GM12878 (cell line): ENCODE measurements at regions not wholly inside any gene's neighbourhood (a gene's known extent, or its start where the extent isn't known, plus 50 kb on each side); places are given as distances from the start of the nearest gene placed in this dataset.

Experiments used
- ATAC-seq: fragments of 200-7000 bp; cut with Tn5 transposase; 3 replicates; pipeline ENCODE4 v1.9.1; 2020; ENCODE audit warnings: mild to moderate bottlenecking, moderate library complexity
- BruUV-seq: library from RNA; stranded (reverse); fragments of 400-500 nt; replicated peaks from 2 replicates; lab custom pipeline; 2021; lab: Mats Ljungman, UMichigan
- CTCF ChIA-PET: fragments of 300-600 bp; sonication (Branson Sonifier 250); formaldehyde crosslinking; extraction: SDS; loops from one replicate; lab custom pipeline; 2021; ENCODE audit warnings: inconsistent platforms; lab: Yijun Ruan, JAX
- POLR2A ChIA-PET: fragments of 350-600 bp; formaldehyde crosslinking; extraction: SDS; loops from one replicate; lab custom pipeline; 2021; ENCODE audit warnings: inconsistent platforms; lab: Charles Lee
- RAD21 ChIA-PET: fragments of 300-600 bp; sonication (Branson Sonifier 250); formaldehyde crosslinking; loops from one replicate; lab custom pipeline; 2023; ENCODE audit warnings: antibody characterized with exemption; ENCODE audit not compliant: unreplicated experiment; lab: Charles Lee
- SMC1A ChIA-PET: fragments of 300-600 bp; sonication (Branson Sonifier 250); formaldehyde crosslinking; loops from one replicate; lab custom pipeline; 2023; ENCODE audit not compliant: unreplicated experiment, uncharacterized antibody; lab: Charles Lee
- DNase-seq: peaks from one replicate; pipeline ENCODE4 v3.0.0-alpha.2; 2011; ENCODE audit warnings: low read depth, low spot score
- FAIRE-seq: peaks from 3 replicates; lab custom pipeline; 2011; peaks lifted over from hg19 to GRCh38; lab: Jason Lieb, UNC
- H2AFZ ChIP-seq: 2 replicates; pipeline ENCODE4 v1.6.0; 2011; ENCODE audit warnings: low read depth, low read length, control low read depth; ENCODE audit not compliant: control insufficient read depth
- H3K27ac ChIP-seq: 2 replicates; pipeline ENCODE4 v1.5.1; 2011; ENCODE audit warnings: control low read depth; ENCODE audit not compliant: control insufficient read depth, insufficient read depth
- H3K27me3 ChIP-seq, 2 experiments: replicated peaks in 1 of 2; 2 replicates each; pipeline versions ENCODE4 v1.6.0 to v1.6.1; 2011; ENCODE audit warnings: low read length in 1 of 2; ENCODE audit not compliant: control insufficient read depth in 2 of 2, insufficient read depth in 2 of 2
- H3K36me3 ChIP-seq, 2 experiments: 2 replicates each; pipeline ENCODE4 v1.5.1; 2011; ENCODE audit warnings: low read length in 1 of 2; ENCODE audit not compliant: control insufficient read depth in 2 of 2, insufficient read depth in 2 of 2
- H3K4me1 ChIP-seq: 2 replicates; pipeline ENCODE4 v1.6.1; 2011; ENCODE audit warnings: mild to moderate bottlenecking, low read length, moderate library complexity, mixed read lengths; ENCODE audit not compliant: control insufficient read depth, insufficient read depth
- H3K4me2 ChIP-seq: 2 replicates; pipeline ENCODE4 v1.6.0; 2011; ENCODE audit warnings: control low read depth; ENCODE audit not compliant: control insufficient read depth, insufficient read depth
- H3K4me3 ChIP-seq: fragments of 200-600 bp; sonication (generic); 2 replicates; pipeline ENCODE4 v1.5.1; 2016
- H3K79me2 ChIP-seq: 2 replicates; pipeline ENCODE4 v1.6.0; 2011; ENCODE audit warnings: low read length; ENCODE audit not compliant: control insufficient read depth, insufficient read depth
- H3K9ac ChIP-seq: 2 replicates; pipeline ENCODE4 v1.8.0; 2011; ENCODE audit warnings: low read length, control low read depth, mixed read lengths; ENCODE audit not compliant: control insufficient read depth, insufficient read depth
- H3K9me3 ChIP-seq: replicated peaks from 3 replicates; pipeline ENCODE4 v1.5.1; 2011; ENCODE audit warnings: mild to moderate bottlenecking, low read length; ENCODE audit not compliant: control insufficient read depth, insufficient read depth
- H4K20me1 ChIP-seq: 2 replicates; pipeline ENCODE4 v1.6.0; 2011; ENCODE audit not compliant: control insufficient read depth, insufficient read depth
- BACH1 ChIP-seq: fragments of 450-650 bp; IDR thresholded peaks from 2 replicates; pipeline ENCODE4 v1.6.1; 2017; ENCODE audit warnings: mild to moderate bottlenecking, borderline replicate concordance
- BCL11A ChIP-seq: IDR thresholded peaks from 2 replicates; pipeline ENCODE4 v1.6.1; 2011; ENCODE audit warnings: low read depth, low read length
- CBFB ChIP-seq: IDR thresholded peaks from 2 replicates; pipeline ENCODE4 v1.6.1; 2016; ENCODE audit warnings: antibody characterized with exemption, low read depth
- CBX5 ChIP-seq: sonication (generic); IDR thresholded peaks from 2 replicates; pipeline ENCODE4 v1.6.1; 2016; ENCODE audit warnings: low read depth, moderate library complexity, mild to moderate bottlenecking, inconsistent platforms
- HDGF ChIP-seq: fragments of 450-650 bp; IDR thresholded peaks from 2 replicates; pipeline ENCODE4 v1.6.1; 2016; ENCODE audit warnings: antibody characterized with exemption
- JUNB ChIP-seq: IDR thresholded peaks from 2 replicates; pipeline ENCODE4 v1.6.1; 2016; ENCODE audit warnings: antibody characterized with exemption, mild to moderate bottlenecking
- NFYB ChIP-seq: IDR thresholded peaks from 2 replicates; pipeline ENCODE4 v1.6.1; 2011; ENCODE audit warnings: low read depth, mild to moderate bottlenecking, low read length, improper control_type of control experiment, moderate library complexity; ENCODE audit not compliant: insufficient read depth
- RBBP5 ChIP-seq: fragments of 200-600 bp; sonication (generic); conservative IDR thresholded peaks from 2 replicates; pipeline ENCODE4 v1.6.1; 2016
- SMAD1 ChIP-seq: fragments of 450-650 bp; IDR thresholded peaks from 2 replicates; pipeline ENCODE4 v1.6.1; 2018; ENCODE audit warnings: mild to moderate bottlenecking, low read depth; ENCODE audit not compliant: partially characterized antibody
- TCF3 ChIP-seq: IDR thresholded peaks from 2 replicates; pipeline ENCODE4 v1.6.1; 2012; ENCODE audit warnings: low read depth, mild to moderate bottlenecking, low read length, borderline replicate concordance; ENCODE audit not compliant: insufficient read depth
- YY1 ChIP-seq: IDR thresholded peaks from 2 replicates; pipeline ENCODE4 v1.6.1; 2011; ENCODE audit warnings: low read depth, mild to moderate bottlenecking, low read length
- ZNF274 ChIP-seq: IDR thresholded peaks from one replicate; pipeline ENCODE4 v1.8.0; 2011; ENCODE audit not compliant: insufficient read length, insufficient read depth
- ZNF622 ChIP-seq: fragments of 450-650 bp; IDR thresholded peaks from 2 replicates; pipeline ENCODE4 v1.6.1; 2017; ENCODE audit warnings: mild to moderate bottlenecking, inconsistent platforms
- WGBS: methylation state at CpG from one replicate; pipeline ENCODE4 v1.1.6; 2016; ENCODE audit warnings: low lambda C conversion rate; ENCODE audit not compliant: insufficient replicate concordance, insufficient coverage; ENCODE audit errors: missing lambda C conversion rate; 5-methylcytosine and 5-hydroxymethylcytosine counted together
- in situ Hi-C: fragments of 300-500 bp; cut with MboI; formaldehyde crosslinking; loops from 9 replicates; pipeline ENCODE4 v1.14.3; 2018; ENCODE audit warnings: mixed read lengths
- intact Hi-C: fragments of 100-400 bp; cut with micrococcal nuclease; formaldehyde crosslinking; loops from one replicate; pipeline ENCODE4 v1.14.2; 2022; ENCODE audit not compliant: unreplicated experiment
- TF ChIP-seq, protein P1 (sequence below): IDR thresholded peaks from 2 replicates; pipeline ENCODE4 v1.6.1; 2012; ENCODE audit warnings: mild to moderate bottlenecking, low read depth, low read length
- TF ChIP-seq, protein P2 (sequence below): fragments of 450-650 bp; conservative IDR thresholded peaks from 2 replicates; pipeline ENCODE4 v1.6.1; 2017; ENCODE audit warnings: mild to moderate bottlenecking, moderate library complexity

DNA sequence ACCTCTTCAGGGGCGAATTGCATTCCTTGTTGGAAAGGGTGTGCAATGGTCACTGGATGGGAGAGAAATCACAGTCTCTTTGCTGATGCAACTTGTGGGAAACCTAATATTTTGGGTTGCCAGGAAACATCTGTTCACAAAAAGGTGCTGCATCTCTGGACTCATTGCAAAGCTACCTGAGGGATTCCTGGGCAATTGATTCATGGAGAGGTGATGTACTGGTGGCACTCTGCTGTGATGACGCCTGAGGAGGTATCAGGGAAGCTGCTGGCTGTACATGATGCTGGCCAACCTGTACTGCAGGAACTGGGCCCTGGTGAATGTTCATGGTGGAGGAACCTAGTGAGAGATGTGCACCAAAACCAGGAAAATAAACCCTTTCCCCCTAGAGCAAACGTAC is 516.0 kb upstream of the SPHKAP start:
- Histone ChIP-seq H3K4me1 (no peaks in the 10 kb centered on the region), H2AFZ (no peak overlapping the region), H3K27me3 (no peaks in the 10 kb centered on the region), H4K20me1 (no peaks in the 10 kb centered on the region), H3K4me2 (no peak overlapping the region), H3K4me3 (no peak overlapping the region), H3K27ac (no peak overlapping the region), H3K9ac (no peak overlapping the region), H3K9me3 (no peaks in the 10 kb centered on the region), H3K36me3 (no peaks in the 10 kb centered on the region), H3K79me2 (no peaks in the 10 kb centered on the region)
- CTCF ChIA-PET: no interaction called here
- POLR2A ChIA-PET: no interaction called here
- SMC1A ChIA-PET: no interaction called here
- FAIRE-seq (no peak), ATAC-seq (no peak), DNase-seq (no peak)
- WGBS: 8% methylated on average over 3 of the region's 3 CpGs
- intact Hi-C loops: no loop called here
- in situ Hi-C loops: no loop called here
- BruUV-seq: no TSS peak
- no peak for TF ChIP-seq SMAD1
- TF ChIP-seq YY1: no peak
- TF ChIP-seq HDGF: no peak
- no peak for TF ChIP-seq ZNF274
- no peak for TF ChIP-seq TCF3
- no peak for TF ChIP-seq CBFB
- RAD21 ChIA-PET: no interaction called here

DNA sequence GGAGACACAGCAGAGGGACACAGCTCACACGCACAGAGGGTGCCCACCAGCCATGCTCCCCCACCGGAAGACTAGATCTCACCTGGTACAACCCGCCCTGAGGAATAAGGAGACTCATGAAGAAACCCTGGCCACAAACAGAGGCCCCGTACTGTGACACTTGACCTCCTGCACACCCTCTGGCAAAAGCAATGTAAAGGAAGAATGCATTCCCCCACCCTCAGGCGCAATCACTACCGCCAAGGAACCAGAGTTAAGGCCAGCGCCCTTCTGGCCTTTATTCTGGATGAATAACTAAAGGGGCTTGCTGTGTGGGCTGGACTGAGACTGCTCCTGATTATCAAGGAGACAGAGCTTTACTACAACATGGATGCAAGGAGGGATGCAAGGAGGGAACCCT is 509.2 kb upstream of the SPHKAP start:
- no peaks in the 10 kb centered on the region for H3K79me2 ChIP-seq
- H3K27ac ChIP-seq: no peak overlapping the region
- no peaks in the 10 kb centered on the region for H3K9me3 ChIP-seq
- no TSS peak for BruUV-seq
- ChIA-PET CTCF (no interaction called here), POLR2A (no interaction called here), RAD21 (no interaction called here), SMC1A (no interaction called here)
- H3K4me3 ChIP-seq: no peak overlapping the region
- DNase-seq: no peak
- no peak overlapping the region for H2AFZ ChIP-seq
- in situ Hi-C loops (no loop called here), intact Hi-C loops (no loop called here)
- TF ChIP-seq JUNB (no peak), BACH1 (no peak), CBX5 (no peak), ZNF622 (no peak), NFYB (no peak), BCL11A (no peak), RBBP5 (no peak), CBFB (no peak)
- TF ChIP-seq, protein P1, sequence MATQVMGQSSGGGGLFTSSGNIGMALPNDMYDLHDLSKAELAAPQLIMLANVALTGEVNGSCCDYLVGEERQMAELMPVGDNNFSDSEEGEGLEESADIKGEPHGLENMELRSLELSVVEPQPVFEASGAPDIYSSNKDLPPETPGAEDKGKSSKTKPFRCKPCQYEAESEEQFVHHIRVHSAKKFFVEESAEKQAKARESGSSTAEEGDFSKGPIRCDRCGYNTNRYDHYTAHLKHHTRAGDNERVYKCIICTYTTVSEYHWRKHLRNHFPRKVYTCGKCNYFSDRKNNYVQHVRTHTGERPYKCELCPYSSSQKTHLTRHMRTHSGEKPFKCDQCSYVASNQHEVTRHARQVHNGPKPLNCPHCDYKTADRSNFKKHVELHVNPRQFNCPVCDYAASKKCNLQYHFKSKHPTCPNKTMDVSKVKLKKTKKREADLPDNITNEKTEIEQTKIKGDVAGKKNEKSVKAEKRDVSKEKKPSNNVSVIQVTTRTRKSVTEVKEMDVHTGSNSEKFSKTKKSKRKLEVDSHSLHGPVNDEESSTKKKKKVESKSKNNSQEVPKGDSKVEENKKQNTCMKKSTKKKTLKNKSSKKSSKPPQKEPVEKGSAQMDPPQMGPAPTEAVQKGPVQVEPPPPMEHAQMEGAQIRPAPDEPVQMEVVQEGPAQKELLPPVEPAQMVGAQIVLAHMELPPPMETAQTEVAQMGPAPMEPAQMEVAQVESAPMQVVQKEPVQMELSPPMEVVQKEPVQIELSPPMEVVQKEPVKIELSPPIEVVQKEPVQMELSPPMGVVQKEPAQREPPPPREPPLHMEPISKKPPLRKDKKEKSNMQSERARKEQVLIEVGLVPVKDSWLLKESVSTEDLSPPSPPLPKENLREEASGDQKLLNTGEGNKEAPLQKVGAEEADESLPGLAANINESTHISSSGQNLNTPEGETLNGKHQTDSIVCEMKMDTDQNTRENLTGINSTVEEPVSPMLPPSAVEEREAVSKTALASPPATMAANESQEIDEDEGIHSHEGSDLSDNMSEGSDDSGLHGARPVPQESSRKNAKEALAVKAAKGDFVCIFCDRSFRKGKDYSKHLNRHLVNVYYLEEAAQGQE: no peak
- TF ChIP-seq, protein P2, sequence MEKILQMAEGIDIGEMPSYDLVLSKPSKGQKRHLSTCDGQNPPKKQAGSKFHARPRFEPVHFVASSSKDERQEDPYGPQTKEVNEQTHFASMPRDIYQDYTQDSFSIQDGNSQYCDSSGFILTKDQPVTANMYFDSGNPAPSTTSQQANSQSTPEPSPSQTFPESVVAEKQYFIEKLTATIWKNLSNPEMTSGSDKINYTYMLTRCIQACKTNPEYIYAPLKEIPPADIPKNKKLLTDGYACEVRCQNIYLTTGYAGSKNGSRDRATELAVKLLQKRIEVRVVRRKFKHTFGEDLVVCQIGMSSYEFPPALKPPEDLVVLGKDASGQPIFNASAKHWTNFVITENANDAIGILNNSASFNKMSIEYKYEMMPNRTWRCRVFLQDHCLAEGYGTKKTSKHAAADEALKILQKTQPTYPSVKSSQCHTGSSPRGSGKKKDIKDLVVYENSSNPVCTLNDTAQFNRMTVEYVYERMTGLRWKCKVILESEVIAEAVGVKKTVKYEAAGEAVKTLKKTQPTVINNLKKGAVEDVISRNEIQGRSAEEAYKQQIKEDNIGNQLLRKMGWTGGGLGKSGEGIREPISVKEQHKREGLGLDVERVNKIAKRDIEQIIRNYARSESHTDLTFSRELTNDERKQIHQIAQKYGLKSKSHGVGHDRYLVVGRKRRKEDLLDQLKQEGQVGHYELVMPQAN: no peak
- no peak for FAIRE-seq
- H3K4me2 ChIP-seq: no peak overlapping the region
- 28% methylated on average over 7 of the region's 7 CpGs for WGBS
- no peak overlapping the region for H3K9ac ChIP-seq
- no peaks in the 10 kb centered on the region for H3K36me3 ChIP-seq
- ATAC-seq: no peak
- H3K4me1 ChIP-seq: no peaks in the 10 kb centered on the region
- H4K20me1 ChIP-seq: no peaks in the 10 kb centered on the region
- no peaks in the 10 kb centered on the region for H3K27me3 ChIP-seq
